Smooth muscle cell (in vitro differentiated cells): ENCODE measurements at regions not wholly inside any gene's neighbourhood (a gene's known extent, or its start where the extent isn't known, plus 50 kb on each side); places are given as distances from the start of the nearest gene placed in this dataset.

Experiments used
- DNase-seq: peaks from one replicate; lab custom pipeline; 2025; ENCODE audit not compliant: unreplicated experiment; lab: John Stamatoyannopoulos, UW
- H2AFZ ChIP-seq: fragments of 200-600 bp; sonication (generic); 2 replicates; pipeline ENCODE4 v1.6.0; 2016; ENCODE audit warnings: antibody characterized with exemption, low read depth, mild to moderate bottlenecking
- H3F3A ChIP-seq: fragments of 200-600 bp; sonication (generic); 2 replicates; pipeline ENCODE4 v1.6.0; 2017; ENCODE audit warnings: antibody characterized with exemption, low read depth
- H3K27ac ChIP-seq: fragments of 200-600 bp; sonication (generic); 2 replicates; pipeline ENCODE4 v1.5.1; 2016; ENCODE audit warnings: low read depth, mild to moderate bottlenecking
- H3K27me3 ChIP-seq: fragments of 200-600 bp; sonication (generic); 2 replicates; pipeline ENCODE4 v1.6.1; 2016; ENCODE audit warnings: low read depth, mild to moderate bottlenecking
- H3K36me3 ChIP-seq: fragments of 200-600 bp; sonication (generic); 2 replicates; pipeline ENCODE4 v1.5.1; 2016; ENCODE audit warnings: low read depth
- H3K4me1 ChIP-seq: fragments of 200-600 bp; sonication (generic); 2 replicates; pipeline ENCODE4 v1.5.1; 2016; ENCODE audit warnings: low read depth
- H3K4me2 ChIP-seq: fragments of 200-600 bp; sonication (generic); 2 replicates; pipeline ENCODE4 v1.6.0; 2016; ENCODE audit warnings: mild to moderate bottlenecking
- H3K4me3 ChIP-seq: fragments of 200-600 bp; sonication (generic); 2 replicates; pipeline ENCODE4 v1.5.1; 2016; ENCODE audit warnings: mild to moderate bottlenecking
- H3K79me2 ChIP-seq: fragments of 200-600 bp; sonication (generic); 2 replicates; pipeline ENCODE4 v1.6.0; 2016; ENCODE audit warnings: low read depth, mild to moderate bottlenecking
- H3K9ac ChIP-seq: fragments of 200-600 bp; sonication (generic); 2 replicates; pipeline ENCODE4 v1.6.0; 2016; ENCODE audit warnings: low read depth
- H3K9me3 ChIP-seq: fragments of 200-600 bp; sonication (generic); replicated peaks from 2 replicates; pipeline ENCODE4 v1.5.1; 2016; ENCODE audit warnings: low read depth
- H4K20me1 ChIP-seq: fragments of 200-600 bp; sonication (generic); 2 replicates; pipeline ENCODE4 v1.6.0; 2016; ENCODE audit warnings: low read depth
- WGBS: methylation state at CpG from one replicate; pipeline ENCODE4 v1.1.7; 2016; ENCODE audit warnings: low lambda C conversion rate; 5-methylcytosine and 5-hydroxymethylcytosine counted together
- TF ChIP-seq, protein P1 (sequence below): fragments of 200-600 bp; sonication (generic); IDR thresholded peaks from 2 replicates; pipeline ENCODE4 v1.5.1; 2017; ENCODE audit warnings: borderline replicate concordance, mild to moderate bottlenecking, antibody characterized with exemption; ENCODE audit not compliant: insufficient read depth, poor library complexity, severe bottlenecking

DNA sequence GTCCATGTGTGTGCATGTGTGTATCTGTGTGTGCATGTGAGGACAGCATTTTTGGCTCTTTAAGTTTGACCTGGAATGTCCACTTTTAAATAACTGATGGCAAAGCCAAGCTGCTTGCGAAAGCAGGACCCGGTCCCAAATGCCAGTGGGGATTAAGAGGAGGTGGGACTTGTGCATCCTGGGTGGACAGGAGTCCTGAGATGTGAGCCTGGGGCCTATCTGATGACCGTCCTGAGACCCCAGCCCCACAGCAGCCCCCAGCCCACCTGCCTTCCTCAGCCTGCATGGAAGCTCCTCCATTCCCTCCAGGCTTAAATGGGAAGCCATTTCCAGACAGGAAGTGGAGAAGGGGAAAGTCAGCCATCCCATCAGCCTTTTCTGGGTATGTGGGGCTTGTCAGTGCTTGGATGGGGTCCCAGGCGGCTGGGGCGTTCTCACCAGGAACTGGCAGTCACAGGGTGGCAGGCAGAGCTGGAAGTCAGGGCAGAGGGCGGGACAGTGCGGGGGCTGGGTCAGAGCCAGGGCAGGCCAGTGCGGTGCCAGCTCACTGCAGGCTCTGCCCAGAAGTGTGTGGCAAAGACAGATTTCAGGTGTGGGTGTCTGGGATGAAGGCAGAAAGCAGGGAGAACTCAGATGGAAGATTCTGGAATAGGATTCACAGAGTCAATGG lies 117.8 kb downstream of the ACKR3 start:
- Histone ChIP-seq H3K79me2 (no peaks in the 10 kb centered on the region), H2AFZ (no peak overlapping the region), H3K4me1 (peaks cover 14% of the 10 kb centered on the region), H3K9me3 (no peaks in the 10 kb centered on the region), H4K20me1 (no peaks in the 10 kb centered on the region), H3F3A (no peaks in the 10 kb centered on the region), H3K4me3 (no peak overlapping the region), H3K27me3 (no peaks in the 10 kb centered on the region), H3K27ac (no peak overlapping the region), H3K9ac (no peak overlapping the region), H3K4me2 (no peak overlapping the region), H3K36me3 (no peaks in the 10 kb centered on the region)
- TF ChIP-seq, protein P1, sequence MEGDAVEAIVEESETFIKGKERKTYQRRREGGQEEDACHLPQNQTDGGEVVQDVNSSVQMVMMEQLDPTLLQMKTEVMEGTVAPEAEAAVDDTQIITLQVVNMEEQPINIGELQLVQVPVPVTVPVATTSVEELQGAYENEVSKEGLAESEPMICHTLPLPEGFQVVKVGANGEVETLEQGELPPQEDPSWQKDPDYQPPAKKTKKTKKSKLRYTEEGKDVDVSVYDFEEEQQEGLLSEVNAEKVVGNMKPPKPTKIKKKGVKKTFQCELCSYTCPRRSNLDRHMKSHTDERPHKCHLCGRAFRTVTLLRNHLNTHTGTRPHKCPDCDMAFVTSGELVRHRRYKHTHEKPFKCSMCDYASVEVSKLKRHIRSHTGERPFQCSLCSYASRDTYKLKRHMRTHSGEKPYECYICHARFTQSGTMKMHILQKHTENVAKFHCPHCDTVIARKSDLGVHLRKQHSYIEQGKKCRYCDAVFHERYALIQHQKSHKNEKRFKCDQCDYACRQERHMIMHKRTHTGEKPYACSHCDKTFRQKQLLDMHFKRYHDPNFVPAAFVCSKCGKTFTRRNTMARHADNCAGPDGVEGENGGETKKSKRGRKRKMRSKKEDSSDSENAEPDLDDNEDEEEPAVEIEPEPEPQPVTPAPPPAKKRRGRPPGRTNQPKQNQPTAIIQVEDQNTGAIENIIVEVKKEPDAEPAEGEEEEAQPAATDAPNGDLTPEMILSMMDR: no peak
- DNase-seq: no peak
- 95% methylated on average over 8 of the region's 8 CpGs for WGBS

DNA sequence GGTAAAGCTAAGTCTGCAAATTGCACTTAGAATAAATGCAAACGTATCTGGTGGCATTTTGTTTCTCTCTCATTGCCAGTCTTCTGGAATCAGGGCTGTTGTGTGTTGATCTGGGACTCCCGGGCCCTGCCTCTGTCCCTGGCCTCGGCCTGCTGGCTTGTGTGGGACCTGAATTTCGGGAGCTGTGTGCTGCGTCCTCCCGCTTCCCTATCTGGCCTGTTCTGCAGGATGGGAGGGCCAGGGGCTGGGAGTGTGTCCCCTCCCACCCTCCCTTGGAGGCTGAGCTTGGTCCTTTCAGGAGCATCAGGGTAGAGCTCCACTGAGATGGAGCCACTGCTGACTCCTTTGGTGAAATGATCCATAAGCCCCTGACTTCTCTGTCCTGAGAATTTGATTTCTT lies 118.5 kb downstream of the ACKR3 start:
- H3K27ac ChIP-seq: no peak overlapping the region
- H3K4me1 ChIP-seq: peaks cover 14% of the 10 kb centered on the region
- no peaks in the 10 kb centered on the region for H3K9me3 ChIP-seq
- no peak overlapping the region for H3K9ac ChIP-seq
- TF ChIP-seq, protein P1: no peak
- no peak for DNase-seq
- H3K4me3 ChIP-seq: no peak overlapping the region
- H2AFZ ChIP-seq: no peak overlapping the region
- WGBS: 91% methylated on average over 6 of the region's 6 CpGs
- H3F3A ChIP-seq: no peaks in the 10 kb centered on the region
- H3K4me2 ChIP-seq: no peak overlapping the region
- H3K36me3 ChIP-seq: no peaks in the 10 kb centered on the region
- H4K20me1 ChIP-seq: no peaks in the 10 kb centered on the region
- no peaks in the 10 kb centered on the region for H3K79me2 ChIP-seq
- H3K27me3 ChIP-seq: no peaks in the 10 kb centered on the region

DNA sequence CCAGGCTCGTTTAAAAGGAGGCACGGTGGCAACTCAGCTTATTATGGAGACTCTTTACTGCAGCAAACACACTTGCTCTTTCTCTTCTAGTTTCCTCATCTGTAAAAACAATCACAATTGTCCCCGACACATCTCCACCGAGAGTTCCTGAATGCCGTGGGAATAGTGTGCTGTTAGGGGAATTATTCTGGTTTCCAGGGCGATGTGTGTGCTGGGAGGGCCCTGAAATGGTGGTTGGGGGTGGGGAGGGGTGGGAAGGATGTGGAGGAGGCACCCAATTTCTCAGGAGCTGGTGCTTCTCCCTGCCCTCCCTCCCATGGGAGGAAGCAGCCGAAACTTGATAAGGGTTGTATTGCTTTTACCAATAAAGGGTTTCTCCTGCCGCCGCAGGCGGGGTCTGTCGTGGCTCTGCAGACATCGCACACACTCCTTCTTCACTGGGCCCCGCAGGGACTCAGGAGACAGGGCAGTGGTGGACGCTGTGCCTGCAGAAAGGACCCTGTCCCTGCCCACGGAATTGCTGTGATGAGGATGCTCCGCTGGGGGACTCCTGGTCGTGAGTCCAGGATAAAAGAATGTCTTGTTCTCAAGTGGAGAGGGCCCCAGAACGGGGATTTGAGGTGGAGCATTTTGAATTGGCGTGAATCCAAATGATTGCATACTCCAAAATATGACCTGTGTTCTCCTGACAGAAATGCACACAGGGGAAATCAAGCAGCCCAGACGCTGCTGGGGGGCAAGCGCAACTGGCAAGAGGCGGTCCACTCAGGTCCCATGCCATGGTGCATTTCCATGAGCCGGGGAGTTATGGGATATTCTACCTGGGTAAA lies 119.2 kb downstream of the ACKR3 start:
- no peak for DNase-seq
- TF ChIP-seq, protein P1: no peak
- no peaks in the 10 kb centered on the region for H3K9me3 ChIP-seq
- H3K36me3 ChIP-seq: no peaks in the 10 kb centered on the region
- H3F3A ChIP-seq: no peaks in the 10 kb centered on the region
- H3K9ac ChIP-seq: no peak overlapping the region
- no peak overlapping the region for H3K4me2 ChIP-seq
- no peak overlapping the region for H3K27ac ChIP-seq
- WGBS: 85% methylated on average over 23 of the region's 23 CpGs
- H2AFZ ChIP-seq: no peak overlapping the region
- H3K79me2 ChIP-seq: no peaks in the 10 kb centered on the region
- H3K4me3 ChIP-seq: no peak overlapping the region
- no peaks in the 10 kb centered on the region for H4K20me1 ChIP-seq
- H3K4me1 ChIP-seq: peaks cover 17% of the 10 kb centered on the region
- H3K27me3 ChIP-seq: no peaks in the 10 kb centered on the region
